Loucy (cell line): ENCODE measurements at regions not wholly inside any gene's neighbourhood (a gene's known extent, or its start where the extent isn't known, plus 50 kb on each side); places are given as distances from the start of the nearest gene placed in this dataset.

ENCODE experiments used
- EZH2phosphoT487 ChIP-seq: fragments of 200-600 bp; IDR thresholded peaks from 2 replicates; pipeline ENCODE4 v1.6.1; 2018; ENCODE audit warnings: antibody characterized with exemption, mild to moderate bottlenecking, moderate library complexity, borderline replicate concordance
- TF ChIP-seq, protein P1 (sequence below): fragments of 200-600 bp; sonication (generic); conservative IDR thresholded peaks from 2 replicates; pipeline ENCODE4 v1.5.1; 2014; ENCODE audit warnings: mild to moderate bottlenecking, antibody characterized with exemption, low read length

DNA sequence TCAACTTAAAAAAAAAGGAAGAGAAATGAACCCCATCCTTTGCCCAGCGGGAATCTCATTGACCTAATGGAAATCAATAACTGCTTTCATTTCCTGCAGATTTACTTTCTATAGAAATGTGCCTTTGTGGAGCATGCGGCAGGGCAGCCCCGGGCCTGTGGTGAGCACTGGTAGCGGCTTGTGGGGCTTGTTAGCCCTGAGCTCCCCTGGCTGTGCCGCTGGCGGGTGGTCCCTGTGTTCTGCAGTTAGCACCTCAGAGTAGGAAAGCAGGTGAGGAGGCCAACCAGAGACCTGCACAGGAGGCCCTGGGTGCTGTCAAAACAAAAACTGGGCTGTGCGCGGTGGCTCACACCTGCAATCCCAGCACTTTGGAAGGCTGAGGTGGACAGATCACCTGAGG, 76.8 kb upstream of the CDK20 start:
- TF ChIP-seq, protein P1, sequence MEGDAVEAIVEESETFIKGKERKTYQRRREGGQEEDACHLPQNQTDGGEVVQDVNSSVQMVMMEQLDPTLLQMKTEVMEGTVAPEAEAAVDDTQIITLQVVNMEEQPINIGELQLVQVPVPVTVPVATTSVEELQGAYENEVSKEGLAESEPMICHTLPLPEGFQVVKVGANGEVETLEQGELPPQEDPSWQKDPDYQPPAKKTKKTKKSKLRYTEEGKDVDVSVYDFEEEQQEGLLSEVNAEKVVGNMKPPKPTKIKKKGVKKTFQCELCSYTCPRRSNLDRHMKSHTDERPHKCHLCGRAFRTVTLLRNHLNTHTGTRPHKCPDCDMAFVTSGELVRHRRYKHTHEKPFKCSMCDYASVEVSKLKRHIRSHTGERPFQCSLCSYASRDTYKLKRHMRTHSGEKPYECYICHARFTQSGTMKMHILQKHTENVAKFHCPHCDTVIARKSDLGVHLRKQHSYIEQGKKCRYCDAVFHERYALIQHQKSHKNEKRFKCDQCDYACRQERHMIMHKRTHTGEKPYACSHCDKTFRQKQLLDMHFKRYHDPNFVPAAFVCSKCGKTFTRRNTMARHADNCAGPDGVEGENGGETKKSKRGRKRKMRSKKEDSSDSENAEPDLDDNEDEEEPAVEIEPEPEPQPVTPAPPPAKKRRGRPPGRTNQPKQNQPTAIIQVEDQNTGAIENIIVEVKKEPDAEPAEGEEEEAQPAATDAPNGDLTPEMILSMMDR, result no peak
- TF ChIP-seq EZH2phosphoT487, result no peak
